Colonic mucosa (tissue), 4 donors: ENCODE measurements at regions not wholly inside any gene's neighbourhood (a gene's known extent, or its start where the extent isn't known, plus 50 kb on each side); places are given as distances from the start of the nearest gene placed in this dataset.
"Not testable (repeated sequence)": the region's sequence is repeated elsewhere in the genome, so short reads cannot be mapped to it uniquely, and the experiment has no call there.

ENCODE experiments used
- DNase-seq: peaks from one replicate; pipeline ENCODE4 v3.0.0-alpha.2; 2020
- H3K27ac ChIP-seq: fragments of 200-600 bp; one replicate; pipeline ENCODE4 v1.8.0; 2021
- H3K27me3 ChIP-seq: fragments of 200-600 bp; one replicate; pipeline ENCODE4 v1.8.0; 2021
- H3K36me3 ChIP-seq: fragments of 200-600 bp; one replicate; pipeline ENCODE4 v1.8.0; 2021
- H3K4me1 ChIP-seq: fragments of 200-600 bp; one replicate; pipeline ENCODE4 v1.8.0; 2021; ENCODE audit warnings: mild to moderate bottlenecking
- H3K4me3 ChIP-seq: fragments of 200-600 bp; one replicate; pipeline ENCODE4 v1.8.0; 2021
- H3K9ac ChIP-seq, 2 donors: one replicate each; pipeline ENCODE4 v1.7.0; 2013; ENCODE audit warnings: control low read depth in 2 of 2, low read depth in 2 of 2, low read length in 2 of 2
- H3K9me3 ChIP-seq: fragments of 200-600 bp; one replicate; pipeline ENCODE4 v1.8.0; 2021
- CTCF ChIP-seq: fragments of 200-600 bp; IDR thresholded peaks from one replicate; pipeline ENCODE4 v1.8.0; 2022; ENCODE audit warnings: antibody characterized with exemption, mild to moderate bottlenecking
- intact Hi-C: fragments of 100-400 bp; cut with DNase I; formaldehyde crosslinking; loops from one replicate; pipeline ENCODE4 v1.14.1; 2022
- donor health status: healthy.
- donor health status: DM: no; HTN: no; CAD: no.
- donor health status: DM: no; HTN: no; CAD: no.

DNA sequence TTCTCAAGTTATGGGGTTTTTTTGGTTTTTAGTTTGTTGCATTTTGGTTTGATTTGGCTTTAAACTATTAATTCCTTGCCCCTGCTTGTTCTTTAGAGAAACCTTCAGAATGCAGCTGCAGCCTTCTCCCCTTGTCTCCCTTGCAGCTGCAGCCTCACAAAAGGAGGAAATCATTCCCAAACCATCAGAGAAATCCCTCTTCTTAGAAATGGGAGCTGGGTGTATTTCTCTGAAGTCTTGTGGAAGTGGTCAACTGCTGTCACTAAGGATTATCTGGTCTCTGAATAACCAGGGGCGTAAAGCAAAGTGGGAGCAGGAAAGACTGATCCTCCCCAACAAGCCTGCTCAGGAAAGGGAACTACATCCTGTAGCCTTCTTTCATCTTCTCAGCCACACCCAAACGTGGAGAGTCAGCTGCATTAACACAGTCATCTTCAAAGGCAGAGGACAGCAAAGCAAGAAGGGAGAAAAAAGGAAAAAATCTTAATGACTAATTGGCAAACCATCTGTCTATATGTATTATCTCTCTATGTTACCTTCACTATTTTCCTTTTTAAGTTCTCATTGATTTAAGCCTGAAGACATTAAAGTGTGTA, 1834.1 kb upstream of the PIK3C3 start:
- no peak overlapping the region for H3K9ac ChIP-seq
- no peaks in the 10 kb centered on the region for H3K36me3 ChIP-seq
- no peak overlapping the region for H3K27ac ChIP-seq
- H3K27me3 ChIP-seq: no peaks in the 10 kb centered on the region
- H3K9me3 ChIP-seq: no peaks in the 10 kb centered on the region
- no peaks in the 10 kb centered on the region for H3K4me1 ChIP-seq
- no peak for TF ChIP-seq CTCF
- H3K4me3 ChIP-seq: no peak overlapping the region
- no peak for DNase-seq
- intact Hi-C loops: no loop called here

DNA sequence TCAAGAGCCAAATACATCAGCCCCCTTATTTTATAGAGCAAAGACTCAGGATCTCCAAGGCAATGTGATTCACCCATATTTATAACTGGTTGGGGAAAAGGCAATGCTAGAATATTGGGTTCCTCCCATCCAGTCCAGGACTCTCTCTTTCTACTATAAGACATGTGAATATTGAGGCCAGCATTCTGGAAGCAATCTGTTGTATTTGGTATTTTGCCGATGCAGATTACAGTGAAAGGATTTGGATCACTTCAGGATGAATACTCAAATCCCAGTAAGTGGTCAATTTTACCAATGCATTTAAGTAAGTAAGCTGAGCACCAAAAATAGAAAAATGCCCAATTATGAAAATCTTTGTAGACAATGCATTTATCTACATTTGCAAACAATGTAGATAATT, 1834.7 kb upstream of the PIK3C3 start:
- DNase-seq: no peak
- no peak for TF ChIP-seq CTCF
- Histone ChIP-seq H3K27ac (no peak overlapping the region), H3K9ac (no peak overlapping the region), H3K4me1 (no peaks in the 10 kb centered on the region), H3K36me3 (no peaks in the 10 kb centered on the region), H3K27me3 (no peaks in the 10 kb centered on the region), H3K4me3 (no peak overlapping the region), H3K9me3 (no peaks in the 10 kb centered on the region)
- intact Hi-C loops: no loop called here

DNA sequence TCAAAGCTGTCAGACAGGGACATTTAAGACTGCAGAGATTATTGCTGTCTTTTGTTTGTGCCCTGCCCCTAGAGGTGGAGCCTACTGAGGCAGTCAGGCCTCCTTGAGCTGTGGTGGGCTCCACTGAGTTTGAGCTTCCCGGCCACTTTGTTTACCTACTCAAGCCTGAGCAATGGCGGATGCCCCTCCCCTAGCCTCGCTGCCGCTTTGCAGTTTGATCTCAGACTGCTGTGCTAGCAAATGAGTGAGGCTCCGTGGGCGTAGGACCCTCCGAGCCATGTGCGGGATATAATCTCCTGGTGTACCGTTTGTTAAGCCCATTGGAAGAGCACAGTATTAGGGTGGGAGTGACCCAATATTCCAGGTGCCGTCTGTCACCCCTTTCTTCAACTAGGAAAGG, 1835.5 kb upstream of the PIK3C3 start:
- DNase-seq, H3K27ac ChIP-seq, H3K4me1 ChIP-seq, H3K4me3 ChIP-seq, H3K36me3 ChIP-seq, H3K9ac ChIP-seq, intact Hi-C loops, H3K27me3 ChIP-seq, H3K9me3 ChIP-seq: not testable (repeated sequence)

DNA sequence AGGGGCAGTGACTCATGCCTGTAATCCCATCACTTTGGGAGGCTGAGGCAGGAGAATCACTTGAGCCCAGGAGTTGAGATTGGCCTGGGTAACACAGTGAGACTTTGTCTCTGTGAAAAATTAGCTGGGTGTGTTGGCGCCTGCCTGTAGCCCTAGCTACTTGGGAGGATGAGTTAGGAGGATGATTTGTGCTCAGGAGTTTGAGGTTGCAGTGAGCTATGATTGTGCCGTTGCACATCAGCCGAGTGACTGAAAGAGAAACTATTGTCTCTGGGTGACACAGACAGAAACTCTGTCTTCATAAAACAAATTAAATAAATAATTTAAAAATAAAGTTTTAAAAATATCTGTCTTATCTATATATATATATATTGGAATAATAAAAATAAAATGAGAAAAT, 1844.6 kb upstream of the PIK3C3 start:
- intact Hi-C loops: no loop called here
- no peaks in the 10 kb centered on the region for H3K27me3 ChIP-seq
- H3K9me3 ChIP-seq: no peaks in the 10 kb centered on the region
- H3K27ac ChIP-seq: no peak overlapping the region
- H3K36me3 ChIP-seq: no peaks in the 10 kb centered on the region
- DNase-seq: no peak
- no peaks in the 10 kb centered on the region for H3K4me1 ChIP-seq
- TF ChIP-seq CTCF: no peak
- H3K4me3 ChIP-seq: no peak overlapping the region
- no peak overlapping the region for H3K9ac ChIP-seq

DNA sequence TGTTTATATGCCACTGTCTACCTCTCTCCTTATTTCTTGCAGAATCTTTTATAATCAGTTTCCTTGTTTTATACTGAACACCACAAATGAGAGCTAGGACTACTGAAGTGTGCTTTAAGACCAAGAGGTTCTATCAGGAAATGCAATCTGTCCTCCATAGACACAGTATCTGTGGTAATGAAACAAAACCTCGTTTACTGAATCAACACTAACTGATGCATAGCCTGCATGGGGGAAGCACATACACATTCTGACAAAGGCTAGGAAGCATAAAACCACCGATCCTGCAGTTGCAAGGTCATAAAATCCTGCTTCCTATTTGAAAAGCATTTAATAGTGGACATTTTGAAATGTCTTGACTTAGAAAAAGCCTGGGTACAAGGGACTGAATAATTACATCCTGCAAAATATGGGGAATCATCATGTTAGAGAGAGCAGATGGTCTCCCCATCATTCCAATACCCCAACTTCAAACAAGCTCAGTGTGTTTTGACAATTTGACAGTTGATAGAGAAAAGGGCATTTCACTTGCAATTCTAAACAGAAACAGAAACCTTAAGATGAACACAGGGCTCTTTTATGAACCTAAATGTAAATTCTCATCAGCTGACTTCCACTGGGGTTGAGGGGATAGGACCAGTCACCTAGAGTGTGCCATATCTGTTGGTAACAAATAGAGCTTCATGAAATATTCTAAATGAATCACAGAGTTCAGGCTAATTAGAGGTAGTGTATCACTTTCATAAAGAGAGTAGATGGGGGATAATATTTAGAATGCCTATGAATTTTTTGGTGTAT, 1845.6 kb upstream of the PIK3C3 start:
- H3K27ac ChIP-seq: no peak overlapping the region
- H3K36me3 ChIP-seq: no peaks in the 10 kb centered on the region
- no peaks in the 10 kb centered on the region for H3K4me1 ChIP-seq
- no peak for TF ChIP-seq CTCF
- no peak overlapping the region for H3K4me3 ChIP-seq
- no peaks in the 10 kb centered on the region for H3K9me3 ChIP-seq
- intact Hi-C loops: no loop called here
- H3K27me3 ChIP-seq: no peaks in the 10 kb centered on the region
- DNase-seq: no peak
- no peak overlapping the region for H3K9ac ChIP-seq

- Histone ChIP-seq H3K9ac (no peak overlapping the region), H3K4me1 (no peaks in the 10 kb centered on the region), H3K27ac (no peak overlapping the region), H3K36me3 (no peaks in the 10 kb centered on the region), H3K4me3 (no peak overlapping the region), H3K27me3 (no peaks in the 10 kb centered on the region), H3K9me3 (no peaks in the 10 kb centered on the region)
- no peak for TF ChIP-seq CTCF
- intact Hi-C loops: no loop called here
- no peak for DNase-seq
Observed at GRCh38 chr18:40108596-40108995, 1846.4 kb upstream of the PIK3C3 start.
